Large intestine (tissue), 3 donors: ENCODE measurements at regions not wholly inside any gene's neighbourhood (a gene's known extent, or its start where the extent isn't known, plus 50 kb on each side); places are given as distances from the start of the nearest gene placed in this dataset.

Source experiments
- DNase-seq, 2 donors: peaks; one replicate each; pipeline versions ENCODE4 v3.0.0 to v3.0.0-alpha.2; 2013
- H3K27ac ChIP-seq: one replicate; pipeline ENCODE4 v1.5.1; 2013; ENCODE audit warnings: low read length
- H3K27me3 ChIP-seq: 2 replicates; pipeline ENCODE4 v1.6.1; 2013; ENCODE audit warnings: low read length; ENCODE audit not compliant: control insufficient read depth, insufficient read depth
- H3K36me3 ChIP-seq: 2 replicates; pipeline ENCODE4 v1.6.1; 2013; ENCODE audit warnings: low read length; ENCODE audit not compliant: control insufficient read depth, insufficient read depth
- H3K4me1 ChIP-seq: one replicate; pipeline ENCODE4 v1.6.1; 2013; ENCODE audit warnings: low read length; ENCODE audit not compliant: control insufficient read depth, insufficient read depth
- H3K4me3 ChIP-seq: one replicate; pipeline ENCODE4 v1.5.1; 2013; ENCODE audit warnings: low read length
- H3K9me3 ChIP-seq: one replicate; pipeline ENCODE4 v1.6.1; 2013; ENCODE audit warnings: mild to moderate bottlenecking, low read depth, low read length, moderate library complexity; ENCODE audit not compliant: control insufficient read depth
- WGBS: methylation state at CpG from one replicate; pipeline ENCODE4 v1.1.5; 2013; ENCODE audit warnings: low lambda C conversion rate; ENCODE audit not compliant: insufficient coverage; 5-methylcytosine and 5-hydroxymethylcytosine counted together

GRCh38 chr18:45374236-45374635, 241.0 kb upstream of the SLC14A2 start:
- Histone ChIP-seq H3K27ac (no peak overlapping the region), H3K36me3 (no peaks in the 10 kb centered on the region), H3K27me3 (no peaks in the 10 kb centered on the region), H3K9me3 (no peaks in the 10 kb centered on the region), H3K4me3 (no peak overlapping the region), H3K4me1 (peaks cover 19% of the 10 kb centered on the region)
- no peak for DNase-seq

GRCh38 chr18:45374878-45375630, 240.2 kb upstream of the SLC14A2 start:
- H3K4me3 ChIP-seq = no peak overlapping the region
- no peaks in the 10 kb centered on the region for H3K36me3 ChIP-seq
- no peak overlapping the region for H3K27ac ChIP-seq
- H3K9me3 ChIP-seq = no peaks in the 10 kb centered on the region
- no peaks in the 10 kb centered on the region for H3K27me3 ChIP-seq
- no peak for DNase-seq
- peaks cover 19% of the 10 kb centered on the region for H3K4me1 ChIP-seq
- WGBS = 83% methylated on average over 1 of the region's 6 CpGs

GRCh38 chr18:45376193-45376592, 239.1 kb upstream of the SLC14A2 start:
- Histone ChIP-seq H3K9me3 (no peaks in the 10 kb centered on the region), H3K27ac (no peak overlapping the region), H3K27me3 (no peaks in the 10 kb centered on the region), H3K4me1 (peaks cover 19% of the 10 kb centered on the region), H3K4me3 (no peak overlapping the region), H3K36me3 (no peaks in the 10 kb centered on the region)
- DNase-seq = no peak
- WGBS = 100% methylated on average over 1 of the region's 2 CpGs

GRCh38 chr18:45378308-45378707, 237.0 kb upstream of the SLC14A2 start:
- no peak for DNase-seq
- H3K9me3 ChIP-seq = no peaks in the 10 kb centered on the region
- WGBS = no CpG with 5 or more reads among the region's 1 CpG
- H3K27me3 ChIP-seq = no peaks in the 10 kb centered on the region
- H3K4me3 ChIP-seq = no peak overlapping the region
- H3K27ac ChIP-seq = no peak overlapping the region
- peaks cover 18% of the 10 kb centered on the region for H3K4me1 ChIP-seq
- H3K36me3 ChIP-seq = no peaks in the 10 kb centered on the region

- no peak overlapping the region for H3K4me3 ChIP-seq
- 90% methylated on average over 2 of the region's 5 CpGs for WGBS
- H3K9me3 ChIP-seq = no peaks in the 10 kb centered on the region
- no peak for DNase-seq
- no peak overlapping the region for H3K27ac ChIP-seq
- H3K36me3 ChIP-seq = no peaks in the 10 kb centered on the region
- peaks cover 13% of the 10 kb centered on the region for H3K4me1 ChIP-seq
- H3K27me3 ChIP-seq = no peaks in the 10 kb centered on the region
These were observed 236.3 kb upstream of the SLC14A2 start for GRCh38 chr18:45378933-45379332.

- DNase-seq = no peak
- no CpG with 5 or more reads among the region's 1 CpG for WGBS
These were observed 235.4 kb upstream of the SLC14A2 start for GRCh38 chr18:45379903-45380302.

GRCh38 chr18:45381282-45381681, 234.0 kb upstream of the SLC14A2 start:
- 80% methylated on average over 1 of the region's 1 CpG for WGBS
- H3K27ac ChIP-seq = no peak overlapping the region
- no peaks in the 10 kb centered on the region for H3K36me3 ChIP-seq
- peaks cover 13% of the 10 kb centered on the region for H3K4me1 ChIP-seq
- no peak overlapping the region for H3K4me3 ChIP-seq
- no peaks in the 10 kb centered on the region for H3K27me3 ChIP-seq
- no peaks in the 10 kb centered on the region for H3K9me3 ChIP-seq
- no peak for DNase-seq

More at GRCh38 chr18:45379903-45380302, 235.4 kb upstream of the SLC14A2 start:
- Histone ChIP-seq H3K4me1 (peaks cover 13% of the 10 kb centered on the region), H3K27ac (no peak overlapping the region), H3K9me3 (no peaks in the 10 kb centered on the region), H3K27me3 (no peaks in the 10 kb centered on the region), H3K4me3 (no peak overlapping the region), H3K36me3 (no peaks in the 10 kb centered on the region)

GRCh38 chr18:45383228-45383627, 232.0 kb upstream of the SLC14A2 start:
- H3K9me3 ChIP-seq = no peaks in the 10 kb centered on the region
- H3K36me3 ChIP-seq = no peaks in the 10 kb centered on the region
- H3K4me1 ChIP-seq = peaks cover 13% of the 10 kb centered on the region
- no peak overlapping the region for H3K27ac ChIP-seq
- no peaks in the 10 kb centered on the region for H3K27me3 ChIP-seq
- no CpG with 5 or more reads among the region's 1 CpG for WGBS
- no peak for DNase-seq
- H3K4me3 ChIP-seq = no peak overlapping the region

GRCh38 chr18:45384137-45384961, 230.9 kb upstream of the SLC14A2 start:
- WGBS = no CpG with 5 or more reads among the region's 4 CpGs
- Histone ChIP-seq H3K27ac (no peak overlapping the region), H3K4me1 (peaks cover 13% of the 10 kb centered on the region), H3K4me3 (no peak overlapping the region), H3K27me3 (no peaks in the 10 kb centered on the region), H3K36me3 (no peaks in the 10 kb centered on the region), H3K9me3 (no peaks in the 10 kb centered on the region)
- DNase-seq = peak; percentile 38 to 66

GRCh38 chr18:45384962-45385315, 230.3 kb upstream of the SLC14A2 start:
- no peaks in the 10 kb centered on the region for H3K36me3 ChIP-seq
- no peak overlapping the region for H3K4me3 ChIP-seq
- peak in 1 of 2 donors; percentile 24 for DNase-seq
- no CpG with 5 or more reads among the region's 9 CpGs for WGBS
- H3K9me3 ChIP-seq = no peaks in the 10 kb centered on the region
- H3K27ac ChIP-seq = no peak overlapping the region
- peaks cover 13% of the 10 kb centered on the region for H3K4me1 ChIP-seq
- H3K27me3 ChIP-seq = no peaks in the 10 kb centered on the region
